Adrenal gland (tissue), 5 donors: ENCODE measurements at regions not wholly inside any gene's neighbourhood (a gene's known extent, or its start where the extent isn't known, plus 50 kb on each side); places are given as distances from the start of the nearest gene placed in this dataset.

Source experiments
- POLR2A ChIP-seq, 2 donors: fragments of 450-650 bp; IDR thresholded peaks; one replicate each; pipeline ENCODE4 v1.6.1; 2017; ENCODE audit warnings: antibody characterized with exemption in 2 of 2, mild to moderate bottlenecking in 2 of 2, moderate library complexity in 1 of 2
- TF ChIP-seq, protein P1 (sequence below), 6 experiments: fragments of 450-650 bp in 4 of 6; fragments of 200-600 bp in 2 of 6; sonication (generic) in 1 of 6; IDR thresholded peaks; 1 replicate in 5 of 6; 2 replicates in 1 of 6; pipeline versions ENCODE4 v1.5.1 to v1.8.0; 2016 to 2021; ENCODE audit warnings: antibody characterized with exemption in 6 of 6, mild to moderate bottlenecking in 2 of 6, moderate library complexity in 1 of 6
- donor health status: DM: no; HTN: no; CAD: no.

GRCh38 chr13:23018143-23018542 is 162.6 kb upstream of the SGCG start:
- TF ChIP-seq, protein P1, sequence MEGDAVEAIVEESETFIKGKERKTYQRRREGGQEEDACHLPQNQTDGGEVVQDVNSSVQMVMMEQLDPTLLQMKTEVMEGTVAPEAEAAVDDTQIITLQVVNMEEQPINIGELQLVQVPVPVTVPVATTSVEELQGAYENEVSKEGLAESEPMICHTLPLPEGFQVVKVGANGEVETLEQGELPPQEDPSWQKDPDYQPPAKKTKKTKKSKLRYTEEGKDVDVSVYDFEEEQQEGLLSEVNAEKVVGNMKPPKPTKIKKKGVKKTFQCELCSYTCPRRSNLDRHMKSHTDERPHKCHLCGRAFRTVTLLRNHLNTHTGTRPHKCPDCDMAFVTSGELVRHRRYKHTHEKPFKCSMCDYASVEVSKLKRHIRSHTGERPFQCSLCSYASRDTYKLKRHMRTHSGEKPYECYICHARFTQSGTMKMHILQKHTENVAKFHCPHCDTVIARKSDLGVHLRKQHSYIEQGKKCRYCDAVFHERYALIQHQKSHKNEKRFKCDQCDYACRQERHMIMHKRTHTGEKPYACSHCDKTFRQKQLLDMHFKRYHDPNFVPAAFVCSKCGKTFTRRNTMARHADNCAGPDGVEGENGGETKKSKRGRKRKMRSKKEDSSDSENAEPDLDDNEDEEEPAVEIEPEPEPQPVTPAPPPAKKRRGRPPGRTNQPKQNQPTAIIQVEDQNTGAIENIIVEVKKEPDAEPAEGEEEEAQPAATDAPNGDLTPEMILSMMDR (IDR thresholded peaks at IDR 0.05): no peak
- TF ChIP-seq POLR2A (IDR thresholded peaks at IDR 0.05): no peak
